GM21515 (cell line): ENCODE measurements at regions not wholly inside any gene's neighbourhood (a gene's known extent, or its start where the extent isn't known, plus 50 kb on each side); places are given as distances from the start of the nearest gene placed in this dataset.
"Not testable (repeated sequence)": the region's sequence is repeated elsewhere in the genome, so short reads cannot be mapped to it uniquely, and the experiment has no call there.

ENCODE experiments used
- ATAC-seq: cut with Tn5 transposase; IDR thresholded peaks from one replicate; pipeline ENCODE4 v1.9.1; 2021; ENCODE audit not compliant: unreplicated experiment

- not testable (repeated sequence) for ATAC-seq
Measured at GRCh38 chr21:6483645-6484044, 4037.7 kb upstream of the TPTE start.

- ATAC-seq, result not testable (repeated sequence)
Measured at GRCh38 chr21:6486821-6487220, 4034.6 kb upstream of the TPTE start.

- not testable (repeated sequence) for ATAC-seq
Measured at GRCh38 chr21:6492691-6493090, 4028.7 kb upstream of the TPTE start.

- not testable (repeated sequence) for ATAC-seq
Measured at GRCh38 chr21:6493957-6494356, 4027.4 kb upstream of the TPTE start.

- ATAC-seq, result not testable (repeated sequence)
Measured at GRCh38 chr21:6496356-6496755, 4025.0 kb upstream of the TPTE start.

GRCh38 chr21:6498716-6499115 is 4022.7 kb upstream of the TPTE start:
- ATAC-seq, result peak; percentile 27

- peak; percentile 69 for ATAC-seq
Measured at GRCh38 chr21:6499128-6499826, 4022.1 kb upstream of the TPTE start.

- not testable (repeated sequence) for ATAC-seq
Measured at GRCh38 chr21:6499866-6500265, 4021.5 kb upstream of the TPTE start.

GRCh38 chr21:6500681-6501080 is 4020.7 kb upstream of the TPTE start:
- ATAC-seq, result not testable (repeated sequence)

- ATAC-seq, result not testable (repeated sequence)
Measured at GRCh38 chr21:6506167-6506894, 4015.1 kb upstream of the TPTE start.

- not testable (repeated sequence) for ATAC-seq
Measured at GRCh38 chr21:6507632-6508031, 4013.8 kb upstream of the TPTE start.

GRCh38 chr21:6521777-6522176 is 3999.6 kb upstream of the TPTE start:
- ATAC-seq, result not testable (repeated sequence)

- not testable (repeated sequence) for ATAC-seq
Measured at GRCh38 chr21:6526213-6526612, 3995.2 kb upstream of the TPTE start.

- ATAC-seq, result not testable (repeated sequence)
Measured at GRCh38 chr21:6530655-6531054, 3990.7 kb upstream of the TPTE start.

GRCh38 chr21:6533261-6533660 is 3988.1 kb upstream of the TPTE start:
- ATAC-seq, result not testable (repeated sequence)

GRCh38 chr21:6538320-6538719 is 3983.1 kb upstream of the TPTE start:
- not testable (repeated sequence) for ATAC-seq

GRCh38 chr21:6539688-6540087 is 3981.7 kb upstream of the TPTE start:
- ATAC-seq, result not testable (repeated sequence)

GRCh38 chr21:6541036-6541435 is 3980.3 kb upstream of the TPTE start:
- ATAC-seq, result not testable (repeated sequence)

GRCh38 chr21:6545288-6545687 is 3976.1 kb upstream of the TPTE start:
- not testable (repeated sequence) for ATAC-seq

- not testable (repeated sequence) for ATAC-seq
Measured at GRCh38 chr21:6551045-6551444, 3970.3 kb upstream of the TPTE start.

- not testable (repeated sequence) for ATAC-seq
Measured at GRCh38 chr21:6553505-6554376, 3967.6 kb upstream of the TPTE start.
